Heart right ventricle (tissue), 16 donors: ENCODE measurements at regions not wholly inside any gene's neighbourhood (a gene's known extent, or its start where the extent isn't known, plus 50 kb on each side); places are given as distances from the start of the nearest gene placed in this dataset.

Source experiments
- ATAC-seq, 8 donors: fragments of 200-7000 bp; cut with Tn5 transposase; one replicate each; pipeline ENCODE4 v1.9.1; 2020; ENCODE audit warnings: mild to moderate bottlenecking in 8 of 8, moderate library complexity in 8 of 8, moderate number of reproducible peaks in 1 of 8
- DNase-seq, 2 donors: peaks; one replicate each; pipeline ENCODE4 v3.0.0-alpha.2; 2020
- H3K27ac ChIP-seq, 10 donors: fragments of 200-600 bp; sonication (generic) in 2 of 10; one replicate each; pipeline versions ENCODE4 v1.5.0 to v1.8.0; 2020 to 2022; ENCODE audit warnings: mild to moderate bottlenecking in 3 of 10
- H3K27me3 ChIP-seq, 7 donors: fragments of 200-600 bp; one replicate each; pipeline ENCODE4 v1.8.0; 2021 to 2022; ENCODE audit warnings: mild to moderate bottlenecking in 2 of 7
- H3K36me3 ChIP-seq, 9 donors: fragments of 200-600 bp; sonication (generic) in 1 of 9; one replicate each; pipeline versions ENCODE4 v1.5.0 to v1.8.0; 2020 to 2022; ENCODE audit warnings: mild to moderate bottlenecking in 2 of 9
- H3K4me1 ChIP-seq, 9 donors: fragments of 200-600 bp; sonication (generic) in 1 of 9; one replicate each; pipeline versions ENCODE4 v1.5.0 to v1.8.0; 2020 to 2022; ENCODE audit warnings: mild to moderate bottlenecking in 4 of 9
- H3K4me3 ChIP-seq, 10 donors: fragments of 200-600 bp; sonication (generic) in 2 of 10; one replicate each; pipeline versions ENCODE4 v1.5.0 to v1.8.0; 2020 to 2022; ENCODE audit warnings: mild to moderate bottlenecking in 7 of 10, moderate library complexity in 2 of 10
- H3K9me3 ChIP-seq, 11 donors: fragments of 200-600 bp in 10 of 11; sonication (generic) in 2 of 11; one replicate each; pipeline versions ENCODE4 v1.5.0 to v1.8.0; 2013 to 2022; ENCODE audit warnings: mild to moderate bottlenecking in 2 of 11, control low read depth in 1 of 11, moderate library complexity in 1 of 11
- WGBS, 2 donors: extraction: QIAGEN DNeasy Blood & Tissue Kit; methylation state at CpG; one replicate each; pipeline ENCODE4 v1.1.7; 2013; ENCODE audit warnings: inconsistent platforms in 1 of 2; 5-methylcytosine and 5-hydroxymethylcytosine counted together
- intact Hi-C, 10 donors: fragments of 100-400 bp; cut with DNase I; formaldehyde crosslinking; loops; one replicate each; pipeline versions ENCODE4 v1.11.1 to v1.14.2; 2022
- TF ChIP-seq, protein P1 (sequence below), 9 donors: fragments of 200-600 bp; sonication (generic) in 2 of 9; IDR thresholded peaks; one replicate each; pipeline versions ENCODE4 v1.5.0 to v1.8.0; 2021 to 2022; ENCODE audit warnings: antibody characterized with exemption in 9 of 9, mild to moderate bottlenecking in 5 of 9, moderate library complexity in 1 of 9
- donor health status: Arrhythmogenic right ventricular cardiomyopathy.
- donor health status: ischemic (EF 13 %, LVEDD 7.1; RV severe dilation, severe dysfunction).
- donor health status: healthy with polysubstance abuse.
- donor health status: DM: no; HTN: yes; CAD: no.
- donor health status: DM: no; HTN: no; CAD: no.
- donor health status: ischemic (EF 25% LVEDD 6.9; RV normal size, moderate dysfunction).
- donor health status: ischemic (EF 25% LVEDD 5.7; RV mildly dilated, moderate dysfunction).
- donor health status: healthy.
- donor health status: DM: yes; HTN: yes; CAD: no.
- donor health status: Ischemic cardiomyopathy.
- donor health status: ischemic (EF 35%, LVEDD 5.7; RV mildly dilated, moderate dysfunction).
- donor health status: nonischemic (EF 11% LVEDD 7.7; RV severe dilation, severe dysfunction).
- donor health status: DM: yes; HTN: yes; CAD: no.
- donor health status: PGD.
- donor health status: ischemic (EF 29% LVEDD 5.4; RV normal size, mild dysfunction).
- donor health status: nonischemic (EF 23%, LVEDD 6.1; RV moderate dilation, normal function).

- Histone ChIP-seq H3K36me3 (no peaks in the 10 kb centered on the region), H3K9me3 (peaks cover 0 to 18% (median 0%) of the 10 kb centered on the region in 11 donors), H3K27ac (no peak overlapping the region), H3K4me3 (no peak overlapping the region), H3K4me1 (no peaks in the 10 kb centered on the region), H3K27me3 (no peaks in the 10 kb centered on the region)
- TF ChIP-seq, protein P1, sequence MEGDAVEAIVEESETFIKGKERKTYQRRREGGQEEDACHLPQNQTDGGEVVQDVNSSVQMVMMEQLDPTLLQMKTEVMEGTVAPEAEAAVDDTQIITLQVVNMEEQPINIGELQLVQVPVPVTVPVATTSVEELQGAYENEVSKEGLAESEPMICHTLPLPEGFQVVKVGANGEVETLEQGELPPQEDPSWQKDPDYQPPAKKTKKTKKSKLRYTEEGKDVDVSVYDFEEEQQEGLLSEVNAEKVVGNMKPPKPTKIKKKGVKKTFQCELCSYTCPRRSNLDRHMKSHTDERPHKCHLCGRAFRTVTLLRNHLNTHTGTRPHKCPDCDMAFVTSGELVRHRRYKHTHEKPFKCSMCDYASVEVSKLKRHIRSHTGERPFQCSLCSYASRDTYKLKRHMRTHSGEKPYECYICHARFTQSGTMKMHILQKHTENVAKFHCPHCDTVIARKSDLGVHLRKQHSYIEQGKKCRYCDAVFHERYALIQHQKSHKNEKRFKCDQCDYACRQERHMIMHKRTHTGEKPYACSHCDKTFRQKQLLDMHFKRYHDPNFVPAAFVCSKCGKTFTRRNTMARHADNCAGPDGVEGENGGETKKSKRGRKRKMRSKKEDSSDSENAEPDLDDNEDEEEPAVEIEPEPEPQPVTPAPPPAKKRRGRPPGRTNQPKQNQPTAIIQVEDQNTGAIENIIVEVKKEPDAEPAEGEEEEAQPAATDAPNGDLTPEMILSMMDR (IDR thresholded peaks at IDR 0.05), result no peak
- no peak for DNase-seq
- WGBS, 2 donors, result 94 to 97% methylated on average over 2 of the region's 2 CpGs
- intact Hi-C loops, result no loop called here
- ATAC-seq, result no peak
These were observed 133.8 kb downstream of the TMEM38B start for GRCh38 chr9:105828171-105828570.

- H3K4me3 ChIP-seq, result no peak overlapping the region
- no peak for DNase-seq
These were observed 134.4 kb downstream of the TMEM38B start for GRCh38 chr9:105828596-105829213.

GRCh38 chr9:105830461-105830860 is 136.1 kb downstream of the TMEM38B start:
- H3K9me3 ChIP-seq, result peaks cover 0 to 4% (median 0%) of the 10 kb centered on the region in 11 donors
- H3K36me3 ChIP-seq, result no peaks in the 10 kb centered on the region
- intact Hi-C loops, result loop anchor here in 1 of 10 donors (10.0 kb wide), 1 partner anchor 1344 kb away; no protein-coding TSS in a partner anchor
- no peak for DNase-seq
- TF ChIP-seq, protein P1 (IDR thresholded peaks at IDR 0.05), result no peak
- no peaks in the 10 kb centered on the region for H3K27me3 ChIP-seq
- WGBS, 2 donors, result 74 to 78% methylated on average over 1 of the region's 1 CpG
- H3K4me1 ChIP-seq, result no peaks in the 10 kb centered on the region
- ATAC-seq, result no peak
- no peak overlapping the region for H3K27ac ChIP-seq
- no peak overlapping the region for H3K4me3 ChIP-seq

More at GRCh38 chr9:105828596-105829213, 134.4 kb downstream of the TMEM38B start:
- H3K27ac ChIP-seq, result no peak overlapping the region
- WGBS, 2 donors, result 0 to 83% methylated on average over 1 of the region's 1 CpG
- ATAC-seq, result no peak
- H3K36me3 ChIP-seq, result no peaks in the 10 kb centered on the region
- peaks cover 0 to 13% (median 0%) of the 10 kb centered on the region in 11 donors for H3K9me3 ChIP-seq
- no peaks in the 10 kb centered on the region for H3K27me3 ChIP-seq
- intact Hi-C loops, result no loop called here
- TF ChIP-seq, protein P1 (IDR thresholded peaks at IDR 0.05), result no peak
- no peaks in the 10 kb centered on the region for H3K4me1 ChIP-seq

DNA sequence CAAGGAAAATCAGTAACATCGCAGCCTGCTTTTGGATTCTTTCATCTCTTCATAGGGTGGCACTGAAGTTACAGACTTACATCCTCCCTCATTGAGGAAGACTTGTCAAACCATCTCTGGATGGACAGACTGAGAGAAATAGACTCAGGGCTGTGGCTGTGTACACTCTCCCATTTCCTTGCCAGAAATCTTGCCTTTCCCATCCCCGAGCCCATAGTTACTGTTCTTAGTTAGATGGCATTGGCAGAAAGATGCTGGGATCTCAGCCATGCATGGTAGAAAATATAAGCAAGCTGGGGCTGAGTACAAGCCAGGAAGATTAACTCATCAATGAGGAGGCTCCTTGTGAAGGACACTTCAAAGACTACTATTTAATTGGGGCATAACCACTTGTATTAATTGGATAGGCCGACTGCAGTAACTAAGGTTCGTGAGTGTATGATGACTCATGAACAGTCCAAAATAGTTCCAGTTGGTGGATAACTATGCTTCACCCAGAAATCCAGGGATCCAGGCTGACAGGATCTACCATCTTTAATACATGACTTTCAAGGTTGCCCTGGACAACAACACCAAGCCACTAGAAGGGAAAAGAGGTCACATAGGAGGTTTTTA is 137.9 kb downstream of the TMEM38B start:
- TF ChIP-seq, protein P1 (IDR thresholded peaks at IDR 0.05), result no peak
- Histone ChIP-seq H3K9me3 (no peaks in the 10 kb centered on the region), H3K36me3 (no peaks in the 10 kb centered on the region), H3K4me3 (no peak overlapping the region), H3K27me3 (no peaks in the 10 kb centered on the region), H3K27ac (no peak overlapping the region), H3K4me1 (peaks cover 0 to 5% (median 0%) of the 10 kb centered on the region in 9 donors)
- ATAC-seq, result no peak
- intact Hi-C loops, result loop anchor here in 1 of 10 donors (10.0 kb wide), 1 partner anchor 1343 kb away; no protein-coding TSS in a partner anchor
- DNase-seq, result no peak
- 67 to 82% methylated on average over 4 of the region's 4 CpGs for WGBS, 2 donors
